ENCODE measurements at regions not wholly inside any gene's neighbourhood (a gene's known extent, or its start where the extent isn't known, plus 50 kb on each side); places are given as distances from the start of the nearest gene placed in this dataset.

DNA sequence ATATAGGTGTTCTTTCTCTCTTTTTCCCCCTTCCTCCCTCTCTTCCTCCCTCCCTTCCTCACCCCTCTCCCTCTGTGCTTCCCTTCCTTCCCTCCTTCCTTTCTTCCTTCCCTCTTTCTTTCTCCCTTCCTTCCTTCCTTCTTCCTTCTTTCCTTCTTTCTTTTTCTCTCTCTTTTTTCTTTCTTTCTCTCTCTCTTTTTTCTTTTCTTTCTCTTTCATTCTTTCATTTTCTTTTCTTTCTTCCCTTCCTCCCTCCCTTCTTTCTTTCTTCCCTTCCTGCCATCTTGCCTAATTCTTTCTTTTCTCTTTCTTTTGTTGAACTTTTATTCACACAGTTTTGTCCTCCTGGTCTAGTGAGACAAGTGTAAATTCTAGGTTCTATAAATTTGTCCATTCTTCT lies 1595.6 kb downstream of the SI start:
- TF ChIP-seq, protein P1, sequence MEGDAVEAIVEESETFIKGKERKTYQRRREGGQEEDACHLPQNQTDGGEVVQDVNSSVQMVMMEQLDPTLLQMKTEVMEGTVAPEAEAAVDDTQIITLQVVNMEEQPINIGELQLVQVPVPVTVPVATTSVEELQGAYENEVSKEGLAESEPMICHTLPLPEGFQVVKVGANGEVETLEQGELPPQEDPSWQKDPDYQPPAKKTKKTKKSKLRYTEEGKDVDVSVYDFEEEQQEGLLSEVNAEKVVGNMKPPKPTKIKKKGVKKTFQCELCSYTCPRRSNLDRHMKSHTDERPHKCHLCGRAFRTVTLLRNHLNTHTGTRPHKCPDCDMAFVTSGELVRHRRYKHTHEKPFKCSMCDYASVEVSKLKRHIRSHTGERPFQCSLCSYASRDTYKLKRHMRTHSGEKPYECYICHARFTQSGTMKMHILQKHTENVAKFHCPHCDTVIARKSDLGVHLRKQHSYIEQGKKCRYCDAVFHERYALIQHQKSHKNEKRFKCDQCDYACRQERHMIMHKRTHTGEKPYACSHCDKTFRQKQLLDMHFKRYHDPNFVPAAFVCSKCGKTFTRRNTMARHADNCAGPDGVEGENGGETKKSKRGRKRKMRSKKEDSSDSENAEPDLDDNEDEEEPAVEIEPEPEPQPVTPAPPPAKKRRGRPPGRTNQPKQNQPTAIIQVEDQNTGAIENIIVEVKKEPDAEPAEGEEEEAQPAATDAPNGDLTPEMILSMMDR (IDR thresholded peaks at IDR 0.05; ENCODE audit: extremely low read depth in 1 of 2, insufficient read depth in 1 of 2, low read depth in 1 of 2, low read length in 2 of 2), result no peak
- TF ChIP-seq, protein P2, sequence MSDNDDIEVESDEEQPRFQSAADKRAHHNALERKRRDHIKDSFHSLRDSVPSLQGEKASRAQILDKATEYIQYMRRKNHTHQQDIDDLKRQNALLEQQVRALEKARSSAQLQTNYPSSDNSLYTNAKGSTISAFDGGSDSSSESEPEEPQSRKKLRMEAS (IDR thresholded peaks at IDR 0.05; ENCODE audit: insufficient read depth, insufficient read length), result no peak

Measured in endothelial cell of umbilical vein (primary cell).